Prostate gland (tissue), 2 donors: ENCODE measurements at regions not wholly inside any gene's neighbourhood (a gene's known extent, or its start where the extent isn't known, plus 50 kb on each side); places are given as distances from the start of the nearest gene placed in this dataset.

ENCODE experiments used
- DNase-seq: peaks from one replicate; pipeline ENCODE4 v3.0.0-alpha.2; 2019; ENCODE audit warnings: low spot score
- H3K27ac ChIP-seq, 2 donors: fragments of 200-600 bp; sonication (generic); 2 replicates each; pipeline ENCODE4 v1.5.1; 2017 to 2019
- H3K27me3 ChIP-seq: fragments of 200-600 bp; sonication (generic); replicated peaks from 2 replicates; pipeline ENCODE4 v1.5.1; 2019; ENCODE audit not compliant: insufficient read depth
- H3K36me3 ChIP-seq, 2 donors: fragments of 200-600 bp; sonication (generic); 1 replicate in 1 of 2; 2 replicates in 1 of 2; pipeline versions ENCODE4 v1.5.1 to v1.8.1; 2017 to 2019
- H3K4me1 ChIP-seq: fragments of 200-600 bp; sonication (generic); replicated peaks from 2 replicates; pipeline ENCODE4 v1.5.1; 2019
- H3K4me3 ChIP-seq, 2 donors: fragments of 200-600 bp; sonication (generic); 2 replicates each; pipeline ENCODE4 v1.5.1; 2017 to 2019
- H3K9me3 ChIP-seq: fragments of 200-600 bp; sonication (generic); 2 replicates; pipeline ENCODE4 v1.5.1; 2017
- POLR2A ChIP-seq: fragments of 450-650 bp; IDR thresholded peaks from one replicate; pipeline ENCODE4 v1.6.1; 2016; ENCODE audit warnings: antibody characterized with exemption, mild to moderate bottlenecking
- POLR2AphosphoS5 ChIP-seq: sonication (generic); formaldehyde crosslinking; IDR thresholded peaks from one replicate; pipeline ENCODE4 v1.6.1; 2017; ENCODE audit warnings: antibody characterized with exemption
- WGBS: methylation state at CpG from one replicate; pipeline ENCODE4 v1.1.5; 2018; 5-methylcytosine and 5-hydroxymethylcytosine counted together
- intact Hi-C: fragments of 100-400 bp; cut with DNase I; formaldehyde crosslinking; loops from one replicate; pipeline ENCODE4 v1.14.2; 2022
- TF ChIP-seq, protein P1 (sequence below), 4 experiments: fragments of 200-600 bp in 2 of 4; fragments of 450-650 bp in 2 of 4; sonication (generic) in 2 of 4; IDR thresholded peaks; 1 replicate in 3 of 4; 2 replicates in 1 of 4; pipeline ENCODE4 v1.5.1; 2016 to 2019; ENCODE audit warnings: antibody characterized with exemption in 4 of 4, mild to moderate bottlenecking in 2 of 4, moderate library complexity in 2 of 4

GRCh38 chr6:4574007-4574406 lies 202.2 kb upstream of the CDYL start:
- H3K36me3 ChIP-seq = no peaks in the 10 kb centered on the region
- no peak overlapping the region for H3K4me3 ChIP-seq
- TF ChIP-seq, protein P1, sequence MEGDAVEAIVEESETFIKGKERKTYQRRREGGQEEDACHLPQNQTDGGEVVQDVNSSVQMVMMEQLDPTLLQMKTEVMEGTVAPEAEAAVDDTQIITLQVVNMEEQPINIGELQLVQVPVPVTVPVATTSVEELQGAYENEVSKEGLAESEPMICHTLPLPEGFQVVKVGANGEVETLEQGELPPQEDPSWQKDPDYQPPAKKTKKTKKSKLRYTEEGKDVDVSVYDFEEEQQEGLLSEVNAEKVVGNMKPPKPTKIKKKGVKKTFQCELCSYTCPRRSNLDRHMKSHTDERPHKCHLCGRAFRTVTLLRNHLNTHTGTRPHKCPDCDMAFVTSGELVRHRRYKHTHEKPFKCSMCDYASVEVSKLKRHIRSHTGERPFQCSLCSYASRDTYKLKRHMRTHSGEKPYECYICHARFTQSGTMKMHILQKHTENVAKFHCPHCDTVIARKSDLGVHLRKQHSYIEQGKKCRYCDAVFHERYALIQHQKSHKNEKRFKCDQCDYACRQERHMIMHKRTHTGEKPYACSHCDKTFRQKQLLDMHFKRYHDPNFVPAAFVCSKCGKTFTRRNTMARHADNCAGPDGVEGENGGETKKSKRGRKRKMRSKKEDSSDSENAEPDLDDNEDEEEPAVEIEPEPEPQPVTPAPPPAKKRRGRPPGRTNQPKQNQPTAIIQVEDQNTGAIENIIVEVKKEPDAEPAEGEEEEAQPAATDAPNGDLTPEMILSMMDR (IDR thresholded peaks at IDR 0.05) = no peak
- TF ChIP-seq POLR2A (no peak), POLR2AphosphoS5 (no peak)
- no peak overlapping the region for H3K27ac ChIP-seq
- no peaks in the 10 kb centered on the region for H3K9me3 ChIP-seq
- peaks cover 2% of the 10 kb centered on the region for H3K4me1 ChIP-seq
- no peaks in the 10 kb centered on the region for H3K27me3 ChIP-seq
- no peak for DNase-seq
- intact Hi-C loops = no loop called here
- 58% methylated on average over 2 of the region's 2 CpGs for WGBS

DNA sequence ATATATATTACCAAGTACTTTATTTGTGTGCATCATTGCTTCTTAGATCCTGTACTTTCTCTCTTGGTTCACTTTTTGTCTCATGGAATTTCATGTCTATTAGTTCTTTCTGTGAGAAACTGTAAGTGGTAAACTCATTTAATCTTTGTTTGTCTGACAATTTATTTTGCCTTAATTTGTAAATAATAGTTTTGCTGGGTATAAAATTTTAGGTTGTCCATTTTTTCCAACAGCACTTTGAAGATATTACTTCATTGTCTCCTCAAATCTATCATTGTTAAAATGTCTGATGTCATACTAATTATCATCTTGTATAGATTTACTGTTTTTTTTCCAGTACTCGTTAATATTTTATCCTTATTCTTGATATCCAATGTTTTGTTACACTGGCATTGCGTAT lies 205.2 kb upstream of the CDYL start:
- no peak for DNase-seq
- H3K27ac ChIP-seq = no peak overlapping the region
- H3K27me3 ChIP-seq = no peaks in the 10 kb centered on the region
- H3K4me3 ChIP-seq = no peak overlapping the region
- TF ChIP-seq POLR2AphosphoS5 (no peak), POLR2A (no peak)
- TF ChIP-seq, protein P1 (IDR thresholded peaks at IDR 0.05) = no peak
- intact Hi-C loops = no loop called here
- no peaks in the 10 kb centered on the region for H3K36me3 ChIP-seq
- 99% methylated on average over 2 of the region's 2 CpGs for WGBS
- H3K9me3 ChIP-seq = no peaks in the 10 kb centered on the region
- no peaks in the 10 kb centered on the region for H3K4me1 ChIP-seq

GRCh38 chr6:4568138-4568537 lies 208.1 kb upstream of the CDYL start:
- no peaks in the 10 kb centered on the region for H3K9me3 ChIP-seq
- TF ChIP-seq POLR2AphosphoS5 (no peak), POLR2A (no peak)
- TF ChIP-seq, protein P1 (IDR thresholded peaks at IDR 0.05) = no peak
- H3K27me3 ChIP-seq = no peaks in the 10 kb centered on the region
- no peaks in the 10 kb centered on the region for H3K4me1 ChIP-seq
- intact Hi-C loops = no loop called here
- no peak overlapping the region for H3K4me3 ChIP-seq
- DNase-seq = no peak
- no peak overlapping the region for H3K27ac ChIP-seq
- 87% methylated on average over 5 of the region's 5 CpGs for WGBS
- no peaks in the 10 kb centered on the region for H3K36me3 ChIP-seq

GRCh38 chr6:4567141-4567540 lies 209.1 kb upstream of the CDYL start:
- Histone ChIP-seq H3K4me1 (no peaks in the 10 kb centered on the region), H3K27ac (no peak overlapping the region), H3K4me3 (no peak overlapping the region), H3K27me3 (no peaks in the 10 kb centered on the region), H3K9me3 (no peaks in the 10 kb centered on the region), H3K36me3 (no peaks in the 10 kb centered on the region)
- TF ChIP-seq POLR2AphosphoS5 (no peak), POLR2A (no peak)
- TF ChIP-seq, protein P1 (IDR thresholded peaks at IDR 0.05) = no peak
- no peak for DNase-seq
- intact Hi-C loops = no loop called here
- 76% methylated on average over 3 of the region's 3 CpGs for WGBS

- intact Hi-C loops = no loop called here
- 91% methylated on average over 17 of the region's 17 CpGs for WGBS
- Histone ChIP-seq H3K9me3 (no peaks in the 10 kb centered on the region), H3K4me1 (no peaks in the 10 kb centered on the region), H3K27ac (no peak overlapping the region), H3K36me3 (no peaks in the 10 kb centered on the region), H3K27me3 (no peaks in the 10 kb centered on the region), H3K4me3 (no peak overlapping the region)
- no peak for TF ChIP-seq POLR2AphosphoS5
- TF ChIP-seq POLR2A = no peak
- no peak for DNase-seq
Observed at GRCh38 chr6:4565301-4566250, 210.6 kb upstream of the CDYL start.
